ENCODE measurements at regions not wholly inside any gene's neighbourhood (a gene's known extent, or its start where the extent isn't known, plus 50 kb on each side); places are given as distances from the start of the nearest gene placed in this dataset.

GRCh38 chr12:131509701-131510100 lies 201.2 kb upstream of the SFSWAP start:
- TF ChIP-seq CTCF (IDR thresholded peaks at IDR 0.05; ENCODE audit: poor library complexity), result no peak
- TF ChIP-seq EZH2phosphoT487 (IDR thresholded peaks at IDR 0.05; ENCODE audit: low read depth, severe bottlenecking, unreplicated experiment), result no peak
- TF ChIP-seq EZH2 (IDR thresholded peaks at IDR 0.05; ENCODE audit: borderline replicate concordance), result no peak
